ENCODE measurements at regions not wholly inside any gene's neighbourhood (a gene's known extent, or its start where the extent isn't known, plus 50 kb on each side); places are given as distances from the start of the nearest gene placed in this dataset.

- H3K9ac ChIP-seq = no peak overlapping the region
- H3K27me3 ChIP-seq (ENCODE audit: insufficient read depth, low read depth) = no peaks in the 10 kb centered on the region
- no peaks in the 10 kb centered on the region for H3K36me3 ChIP-seq (ENCODE audit: insufficient read depth)
- H3K4me1 ChIP-seq (ENCODE audit: low read depth, poor library complexity, severe bottlenecking) = no peaks in the 10 kb centered on the region
- no peaks in the 10 kb centered on the region for H3K79me2 ChIP-seq (ENCODE audit: insufficient read depth, low read depth)
- H3K4me2 ChIP-seq = no peak overlapping the region
- TF ChIP-seq CTCF (conservative IDR thresholded peaks at IDR 0.05; ENCODE audit: low read depth, low read length) = no peak
- H4K20me1 ChIP-seq (ENCODE audit: insufficient read depth) = no peaks in the 10 kb centered on the region
- H3K4me3 ChIP-seq (IDR thresholded peaks at IDR 0.05; ENCODE audit: insufficient read depth, low read depth, low read length) = no peak overlapping the region
- no peak overlapping the region for H2AFZ ChIP-seq (ENCODE audit: low read depth)
- no peak overlapping the region for H3K27ac ChIP-seq
Measured at GRCh38 chr2:107589079-107589491, 237.6 kb upstream of the RGPD4 start.

- no peaks in the 10 kb centered on the region for H3K27me3 ChIP-seq (ENCODE audit: insufficient read depth, low read depth)
Measured at GRCh38 chr2:107591561-107592279, 235.0 kb upstream of the RGPD4 start.

GRCh38 chr2:107592280-107592624, 234.4 kb upstream of the RGPD4 start:
- Histone ChIP-seq H2AFZ (ENCODE audit: low read depth) (no peak overlapping the region), H3K27ac (no peak overlapping the region), H3K4me2 (no peak overlapping the region), H4K20me1 (ENCODE audit: insufficient read depth) (no peaks in the 10 kb centered on the region), H3K4me3 (IDR thresholded peaks at IDR 0.05; ENCODE audit: insufficient read depth, low read depth, low read length) (no peak overlapping the region), H3K4me1 (ENCODE audit: low read depth, poor library complexity, severe bottlenecking) (no peaks in the 10 kb centered on the region), H3K9ac (no peak overlapping the region), H3K36me3 (ENCODE audit: insufficient read depth) (no peaks in the 10 kb centered on the region), H3K27me3 (ENCODE audit: insufficient read depth, low read depth) (no peaks in the 10 kb centered on the region), H3K79me2 (ENCODE audit: insufficient read depth, low read depth) (no peaks in the 10 kb centered on the region)
- TF ChIP-seq CTCF (conservative IDR thresholded peaks at IDR 0.05; ENCODE audit: low read depth, low read length) = no peak

More at GRCh38 chr2:107591561-107592279, 235.0 kb upstream of the RGPD4 start:
- no peaks in the 10 kb centered on the region for H4K20me1 ChIP-seq (ENCODE audit: insufficient read depth)
- H3K4me2 ChIP-seq = no peak overlapping the region
- H3K27ac ChIP-seq = no peak overlapping the region
- no peaks in the 10 kb centered on the region for H3K79me2 ChIP-seq (ENCODE audit: insufficient read depth, low read depth)
- H3K36me3 ChIP-seq (ENCODE audit: insufficient read depth) = no peaks in the 10 kb centered on the region
- H3K4me3 ChIP-seq (IDR thresholded peaks at IDR 0.05; ENCODE audit: insufficient read depth, low read depth, low read length) = no peak overlapping the region
- TF ChIP-seq CTCF (conservative IDR thresholded peaks at IDR 0.05; ENCODE audit: low read depth, low read length) = no peak
- H2AFZ ChIP-seq (ENCODE audit: low read depth) = no peak overlapping the region
- no peaks in the 10 kb centered on the region for H3K4me1 ChIP-seq (ENCODE audit: low read depth, poor library complexity, severe bottlenecking)
- no peak overlapping the region for H3K9ac ChIP-seq

- no peak overlapping the region for H3K9ac ChIP-seq
- no peak overlapping the region for H3K4me3 ChIP-seq (IDR thresholded peaks at IDR 0.05; ENCODE audit: insufficient read depth, low read depth, low read length)
- H4K20me1 ChIP-seq (ENCODE audit: insufficient read depth) = no peaks in the 10 kb centered on the region
- H2AFZ ChIP-seq (ENCODE audit: low read depth) = no peak overlapping the region
- H3K79me2 ChIP-seq (ENCODE audit: insufficient read depth, low read depth) = no peaks in the 10 kb centered on the region
- no peaks in the 10 kb centered on the region for H3K4me1 ChIP-seq (ENCODE audit: low read depth, poor library complexity, severe bottlenecking)
- no peak overlapping the region for H3K4me2 ChIP-seq
- H3K27ac ChIP-seq = no peak overlapping the region
- no peaks in the 10 kb centered on the region for H3K36me3 ChIP-seq (ENCODE audit: insufficient read depth)
- no peak for TF ChIP-seq CTCF (conservative IDR thresholded peaks at IDR 0.05; ENCODE audit: low read depth, low read length)
- H3K27me3 ChIP-seq (ENCODE audit: insufficient read depth, low read depth) = no peaks in the 10 kb centered on the region
Measured at GRCh38 chr2:107595285-107595684, 231.4 kb upstream of the RGPD4 start.
